ENCODE measurements at regions not wholly inside any gene's neighbourhood (a gene's known extent, or its start where the extent isn't known, plus 50 kb on each side); places are given as distances from the start of the nearest gene placed in this dataset.

DNA sequence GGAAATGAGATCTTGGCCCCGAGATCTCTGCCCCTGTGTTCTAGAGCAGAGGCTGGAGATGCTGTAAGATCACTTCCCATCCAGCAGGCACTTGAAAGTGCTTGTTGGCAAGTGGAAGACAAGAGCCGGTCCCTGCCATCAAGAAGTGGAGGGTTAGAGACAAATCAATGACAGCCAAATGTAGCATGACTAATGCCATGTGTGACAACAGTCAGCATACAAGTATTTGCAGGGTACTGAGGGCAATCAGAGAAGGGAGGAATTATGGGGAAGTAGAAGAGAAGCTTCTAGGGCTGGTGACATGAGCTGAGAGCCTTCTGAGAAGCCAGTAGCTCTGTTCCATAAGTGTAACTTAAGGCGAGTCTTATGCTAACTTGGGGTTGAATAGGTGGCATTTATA, 58.6 kb downstream of the TMEM17 start:
- Histone ChIP-seq H3K27me3 (no peaks in the 10 kb centered on the region), H3K36me3 (no peaks in the 10 kb centered on the region), H3K4me3 (no peak overlapping the region), H3K4me1 (no peaks in the 10 kb centered on the region), H3K27ac (no peak overlapping the region), H3K9me3 (no peaks in the 10 kb centered on the region)
- 85 to 89% methylated on average over 3 of the region's 3 CpGs for WGBS, 2 donors
- TF ChIP-seq, protein P1, sequence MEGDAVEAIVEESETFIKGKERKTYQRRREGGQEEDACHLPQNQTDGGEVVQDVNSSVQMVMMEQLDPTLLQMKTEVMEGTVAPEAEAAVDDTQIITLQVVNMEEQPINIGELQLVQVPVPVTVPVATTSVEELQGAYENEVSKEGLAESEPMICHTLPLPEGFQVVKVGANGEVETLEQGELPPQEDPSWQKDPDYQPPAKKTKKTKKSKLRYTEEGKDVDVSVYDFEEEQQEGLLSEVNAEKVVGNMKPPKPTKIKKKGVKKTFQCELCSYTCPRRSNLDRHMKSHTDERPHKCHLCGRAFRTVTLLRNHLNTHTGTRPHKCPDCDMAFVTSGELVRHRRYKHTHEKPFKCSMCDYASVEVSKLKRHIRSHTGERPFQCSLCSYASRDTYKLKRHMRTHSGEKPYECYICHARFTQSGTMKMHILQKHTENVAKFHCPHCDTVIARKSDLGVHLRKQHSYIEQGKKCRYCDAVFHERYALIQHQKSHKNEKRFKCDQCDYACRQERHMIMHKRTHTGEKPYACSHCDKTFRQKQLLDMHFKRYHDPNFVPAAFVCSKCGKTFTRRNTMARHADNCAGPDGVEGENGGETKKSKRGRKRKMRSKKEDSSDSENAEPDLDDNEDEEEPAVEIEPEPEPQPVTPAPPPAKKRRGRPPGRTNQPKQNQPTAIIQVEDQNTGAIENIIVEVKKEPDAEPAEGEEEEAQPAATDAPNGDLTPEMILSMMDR (IDR thresholded peaks at IDR 0.05): no peak
- DNase-seq: no peak
- intact Hi-C loops (cut with DNase I): no loop called here
- no peak for ATAC-seq

- Histone ChIP-seq H3K27ac (no peak overlapping the region), H3K4me3 (no peak overlapping the region), H3K36me3 (no peaks in the 10 kb centered on the region), H3K4me1 (no peaks in the 10 kb centered on the region), H3K27me3 (no peaks in the 10 kb centered on the region), H3K9me3 (no peaks in the 10 kb centered on the region)
- TF ChIP-seq, protein P1 (IDR thresholded peaks at IDR 0.05): no peak
- 78 to 89% methylated on average over 1 of the region's 1 CpG for WGBS, 2 donors
- no peak for ATAC-seq
- intact Hi-C loops (cut with DNase I): no loop called here
- DNase-seq: no peak
Measured at GRCh38 chr2:62446491-62446890, 59.5 kb downstream of the TMEM17 start.

DNA sequence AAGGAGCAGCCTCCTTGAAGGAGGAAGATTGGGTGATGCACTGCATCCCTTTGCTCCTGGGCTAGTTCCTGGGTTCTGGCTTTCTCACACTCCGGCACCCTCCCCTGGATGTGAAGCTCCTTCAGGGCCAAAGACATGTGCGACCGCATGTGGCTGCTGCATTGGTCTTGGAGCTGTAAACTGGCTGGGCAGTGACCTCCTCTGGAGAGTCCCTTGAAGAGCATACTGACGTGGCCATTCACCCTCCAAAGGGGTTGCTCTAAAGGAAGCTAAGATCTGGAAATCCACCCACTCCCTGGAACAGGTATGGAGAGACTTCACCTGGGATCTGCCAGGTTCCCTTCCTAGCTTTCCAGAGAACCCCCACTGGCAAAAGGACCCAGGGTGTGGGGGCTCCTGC, 62.1 kb downstream of the TMEM17 start:
- intact Hi-C loops (cut with DNase I): no loop called here
- H3K36me3 ChIP-seq: no peaks in the 10 kb centered on the region
- no peak overlapping the region for H3K27ac ChIP-seq
- ATAC-seq: peak in 1 of 8 donors; percentile 39
- TF ChIP-seq, protein P1 (IDR thresholded peaks at IDR 0.05): no peak
- H3K27me3 ChIP-seq: no peaks in the 10 kb centered on the region
- no peak for DNase-seq
- WGBS, 2 donors: 75 to 87% methylated on average over 4 of the region's 4 CpGs
- H3K9me3 ChIP-seq: no peaks in the 10 kb centered on the region
- H3K4me1 ChIP-seq: no peaks in the 10 kb centered on the region
- no peak overlapping the region for H3K4me3 ChIP-seq

- Histone ChIP-seq H3K27me3 (no peaks in the 10 kb centered on the region), H3K9me3 (no peaks in the 10 kb centered on the region), H3K36me3 (no peaks in the 10 kb centered on the region), H3K4me3 (no peak overlapping the region), H3K4me1 (no peaks in the 10 kb centered on the region), H3K27ac (no peak overlapping the region)
- ATAC-seq (no peak), DNase-seq (no peak)
- TF ChIP-seq, protein P1 (IDR thresholded peaks at IDR 0.05): no peak
- WGBS, 2 donors: 88 to 96% methylated on average over 4 of the region's 4 CpGs
- intact Hi-C loops (cut with DNase I): no loop called here
Measured at GRCh38 chr2:62443471-62443870, 62.5 kb downstream of the TMEM17 start.

GRCh38 chr2:62441824-62442223, 64.2 kb downstream of the TMEM17 start:
- Histone ChIP-seq H3K9me3 (no peaks in the 10 kb centered on the region), H3K27me3 (no peaks in the 10 kb centered on the region), H3K36me3 (no peaks in the 10 kb centered on the region), H3K27ac (no peak overlapping the region), H3K4me3 (no peak overlapping the region), H3K4me1 (no peaks in the 10 kb centered on the region)
- ATAC-seq: no peak
- intact Hi-C loops (cut with DNase I): no loop called here
- WGBS, 2 donors: 82 to 84% methylated on average over 6 of the region's 6 CpGs
- DNase-seq: no peak
- TF ChIP-seq, protein P1 (IDR thresholded peaks at IDR 0.05): no peak

All from heart right ventricle (tissue), 16 donors.